ENCODE measurements at regions not wholly inside any gene's neighbourhood (a gene's known extent, or its start where the extent isn't known, plus 50 kb on each side); places are given as distances from the start of the nearest gene placed in this dataset.
"Not testable (repeated sequence)": the region's sequence is repeated elsewhere in the genome, so short reads cannot be mapped to it uniquely, and the experiment has no call there.

DNA sequence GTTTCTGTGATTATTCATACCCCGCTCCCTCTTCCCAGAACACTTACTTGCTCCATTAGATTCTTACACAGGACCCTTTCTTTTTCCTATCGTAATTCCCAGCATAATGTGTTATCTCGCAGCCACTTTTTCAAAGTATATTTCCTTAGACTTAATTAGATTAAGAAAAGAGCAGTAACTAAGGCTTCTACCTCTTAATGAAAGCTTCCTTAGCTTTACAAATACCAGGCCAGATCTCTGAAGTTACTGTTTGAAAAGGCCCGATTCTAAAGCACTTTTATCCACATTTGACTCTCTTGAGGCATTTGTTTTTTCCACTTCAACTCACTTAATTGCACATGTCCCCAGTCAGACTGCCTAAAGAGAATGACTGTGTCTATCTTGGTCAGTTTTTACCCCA, 1264.3 kb upstream of the ADGRL2 start:
- TF ChIP-seq POLR2AphosphoS5 (IDR thresholded peaks at IDR 0.05; ENCODE audit: borderline replicate concordance, low read depth, low read length) (no peak), FOXP2 (optimal IDR thresholded peaks at IDR 0.05; ENCODE audit: control extremely low read depth, extremely low read length, insufficient read depth) (no peak), EZH2 (IDR thresholded peaks at IDR 0.05) (no peak)
- Histone ChIP-seq H3K9me3 (ENCODE audit: low read depth, low read length) (no peaks in the 10 kb centered on the region), H3K4me3 (no peak overlapping the region), H3K27ac (no peak overlapping the region), H3K9ac (ENCODE audit: insufficient read length) (no peak overlapping the region), H3K36me3 (ENCODE audit: insufficient read depth, low read length) (no peaks in the 10 kb centered on the region)
- no peak for DNase-seq (ENCODE audit: low read depth, low spot score)

DNA sequence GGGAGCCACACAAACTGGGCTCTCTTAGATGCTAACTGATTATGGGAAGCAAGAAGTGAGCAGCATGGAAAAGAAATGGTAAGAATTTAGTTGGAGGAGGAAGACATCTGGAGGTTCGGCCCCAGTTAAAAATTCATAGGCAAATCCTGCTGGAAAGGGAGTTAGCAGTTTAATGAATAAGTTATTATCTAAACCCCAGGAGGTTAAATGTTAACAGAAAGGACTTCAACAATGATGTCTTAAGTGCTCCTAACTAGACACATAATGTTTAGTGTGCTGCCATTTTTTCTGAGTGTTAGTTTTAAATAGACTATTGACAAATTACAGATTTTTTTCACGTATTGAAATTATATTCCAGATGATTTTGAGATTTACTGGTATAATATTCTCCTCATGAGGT, 1265.3 kb upstream of the ADGRL2 start:
- no peak for DNase-seq (ENCODE audit: low read depth, low spot score)
- Histone ChIP-seq H3K4me3 (no peak overlapping the region), H3K27ac (no peak overlapping the region), H3K9me3 (ENCODE audit: low read depth, low read length) (no peaks in the 10 kb centered on the region), H3K9ac (ENCODE audit: insufficient read length) (no peak overlapping the region), H3K36me3 (ENCODE audit: insufficient read depth, low read length) (no peaks in the 10 kb centered on the region)
- no peak for TF ChIP-seq EZH2 (IDR thresholded peaks at IDR 0.05)
- TF ChIP-seq POLR2AphosphoS5 (IDR thresholded peaks at IDR 0.05; ENCODE audit: borderline replicate concordance, low read depth, low read length), result no peak
- TF ChIP-seq FOXP2 (optimal IDR thresholded peaks at IDR 0.05; ENCODE audit: control extremely low read depth, extremely low read length, insufficient read depth), result no peak

DNA sequence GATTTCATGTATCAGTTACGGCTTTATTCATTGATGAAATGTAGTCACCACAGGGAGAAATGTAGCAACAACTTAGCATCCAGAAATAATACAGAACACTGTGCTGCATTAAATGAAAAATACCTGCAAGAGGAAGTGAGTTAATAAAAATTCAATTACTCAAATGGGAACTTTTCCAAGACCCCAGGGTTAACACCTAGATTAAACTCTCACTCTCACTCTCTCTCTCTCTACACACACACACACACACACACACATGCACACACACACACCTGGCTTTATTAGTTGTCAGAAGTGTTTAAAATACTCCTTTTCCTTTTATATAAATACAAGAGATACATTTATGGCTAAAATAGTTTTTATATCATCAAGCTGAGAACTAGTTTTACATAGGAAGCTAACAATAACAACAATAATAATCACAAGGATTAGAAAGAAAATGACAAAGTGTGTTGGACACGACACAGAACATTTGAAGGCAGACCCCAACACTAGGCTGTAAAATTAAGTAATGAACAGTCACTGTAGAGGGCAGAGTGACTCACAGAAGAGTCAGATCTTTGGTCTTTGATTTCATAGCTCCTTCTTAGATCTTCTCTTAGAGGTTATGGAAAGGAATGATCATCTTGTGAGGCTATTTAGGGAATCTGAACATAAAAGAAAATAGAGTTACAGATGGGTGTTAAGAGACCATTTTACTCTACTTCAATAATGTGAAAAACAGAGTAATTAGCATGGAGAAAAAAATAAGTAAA, 1266.0 kb upstream of the ADGRL2 start:
- H3K4me3 ChIP-seq, result 0 out of 2 replicates have a peak overlapping the region, but pooled peaks have one; percentile 21
- no peaks in the 10 kb centered on the region for H3K9me3 ChIP-seq (ENCODE audit: low read depth, low read length)
- H3K9ac ChIP-seq (ENCODE audit: insufficient read length), result no peak overlapping the region
- no peak for DNase-seq (ENCODE audit: low read depth, low spot score)
- TF ChIP-seq FOXP2 (optimal IDR thresholded peaks at IDR 0.05; ENCODE audit: control extremely low read depth, extremely low read length, insufficient read depth), result no peak
- no peak for TF ChIP-seq EZH2 (IDR thresholded peaks at IDR 0.05)
- H3K27ac ChIP-seq, result no peak overlapping the region
- no peaks in the 10 kb centered on the region for H3K36me3 ChIP-seq (ENCODE audit: insufficient read depth, low read length)

DNA sequence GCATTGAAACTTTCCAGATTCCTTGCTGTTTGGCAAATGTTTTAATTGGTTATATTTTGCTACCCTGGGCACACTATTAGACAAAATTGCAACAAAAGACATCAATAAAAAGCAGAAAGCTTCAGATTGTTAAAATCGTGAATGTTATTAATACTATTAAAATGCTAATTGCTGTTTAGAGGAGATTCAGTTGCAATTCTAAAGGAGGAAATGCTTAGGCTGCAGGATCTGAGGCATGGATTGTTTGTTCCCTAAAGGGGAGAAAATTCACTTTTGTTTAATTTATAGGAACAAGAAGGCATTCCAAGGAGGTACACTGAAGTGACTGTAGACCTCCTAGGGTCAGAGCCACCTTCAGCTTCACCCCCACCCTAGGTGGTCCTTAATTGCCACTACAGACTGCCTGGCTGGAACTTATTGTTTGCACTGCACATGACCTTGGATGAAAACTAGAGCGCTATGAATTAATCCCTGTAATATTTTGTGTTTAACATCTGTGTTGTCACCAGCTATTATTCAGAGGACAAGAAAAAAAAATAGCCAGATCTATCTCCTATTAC, 1266.9 kb upstream of the ADGRL2 start:
- Histone ChIP-seq H3K4me3 (peak overlapping the region; percentile 62), H3K36me3 (ENCODE audit: insufficient read depth, low read length) (no peaks in the 10 kb centered on the region), H3K27ac (peak overlapping the region; percentile 69; the same call in 1 of the 2 replicates), H3K9me3 (ENCODE audit: low read depth, low read length) (no peaks in the 10 kb centered on the region), H3K9ac (ENCODE audit: insufficient read length) (peak overlapping the region; percentile 59)
- no peak for DNase-seq (ENCODE audit: low read depth, low spot score)
- TF ChIP-seq FOXP2 (optimal IDR thresholded peaks at IDR 0.05; ENCODE audit: control extremely low read depth, extremely low read length, insufficient read depth) (no peak), POLR2AphosphoS5 (IDR thresholded peaks at IDR 0.05; ENCODE audit: borderline replicate concordance, low read depth, low read length) (no peak), EZH2 (IDR thresholded peaks at IDR 0.05) (no peak)

DNA sequence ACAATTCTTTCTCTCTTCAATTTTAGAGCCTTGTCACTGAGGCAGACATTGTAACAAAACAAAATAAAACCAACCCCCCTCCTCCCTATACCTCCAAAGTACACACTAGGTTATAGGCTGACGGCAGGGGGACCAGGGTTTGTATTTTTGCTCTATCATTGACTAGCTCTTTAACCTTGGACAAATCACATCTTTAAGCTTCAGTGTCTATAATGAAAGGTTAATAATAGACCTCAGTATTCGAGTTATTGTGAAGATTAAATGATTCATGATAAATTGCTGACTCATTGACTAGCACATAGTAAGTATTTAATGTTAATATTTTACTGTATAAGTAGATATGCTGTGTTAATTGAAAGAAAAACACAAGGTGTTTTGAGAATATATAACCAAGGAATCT, 1267.6 kb upstream of the ADGRL2 start:
- TF ChIP-seq EZH2 (IDR thresholded peaks at IDR 0.05) (no peak), FOXP2 (optimal IDR thresholded peaks at IDR 0.05; ENCODE audit: control extremely low read depth, extremely low read length, insufficient read depth) (no peak), POLR2AphosphoS5 (IDR thresholded peaks at IDR 0.05; ENCODE audit: borderline replicate concordance, low read depth, low read length) (no peak)
- no peak overlapping the region for H3K9ac ChIP-seq (ENCODE audit: insufficient read length)

DNA sequence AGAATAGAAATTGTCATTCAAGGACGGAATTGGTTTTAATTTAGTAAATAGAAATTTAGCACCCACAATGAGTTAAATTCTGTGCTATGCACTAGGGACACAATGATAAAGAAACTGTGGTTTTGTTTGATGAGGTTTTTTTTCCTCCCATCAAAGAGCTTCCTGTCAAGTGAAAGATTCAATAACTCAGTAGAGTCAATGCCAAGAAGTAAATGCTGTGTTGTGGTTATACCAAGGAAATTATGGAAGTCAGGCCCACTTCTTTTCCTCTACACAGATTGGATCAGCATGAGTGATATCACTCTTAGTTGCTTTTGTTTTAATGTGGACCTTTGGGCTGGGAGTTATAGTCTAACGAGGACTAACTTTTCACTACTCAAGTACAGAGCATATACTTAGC, 1269.6 kb upstream of the ADGRL2 start:
- DNase-seq (ENCODE audit: low read depth, low spot score), result no peak
- H3K9me3 ChIP-seq (ENCODE audit: low read depth, low read length), result no peaks in the 10 kb centered on the region
- H3K4me3 ChIP-seq, result no peak overlapping the region
- no peak overlapping the region for H3K27ac ChIP-seq
- TF ChIP-seq POLR2AphosphoS5 (IDR thresholded peaks at IDR 0.05; ENCODE audit: borderline replicate concordance, low read depth, low read length), result no peak
- no peak for TF ChIP-seq EZH2 (IDR thresholded peaks at IDR 0.05)
- TF ChIP-seq FOXP2 (optimal IDR thresholded peaks at IDR 0.05; ENCODE audit: control extremely low read depth, extremely low read length, insufficient read depth), result no peak
- H3K9ac ChIP-seq (ENCODE audit: insufficient read length), result no peak overlapping the region
- H3K36me3 ChIP-seq (ENCODE audit: insufficient read depth, low read length), result no peaks in the 10 kb centered on the region

More for the DNA sequence above, 1267.6 kb upstream of the ADGRL2 start:
- no peak for DNase-seq (ENCODE audit: low read depth, low spot score)
- Histone ChIP-seq H3K36me3 (ENCODE audit: insufficient read depth, low read length) (no peaks in the 10 kb centered on the region), H3K4me3 (peak overlapping the region; percentile 62), H3K27ac (peak overlapping the region; percentile 69; the same call in 1 of the 2 replicates), H3K9me3 (ENCODE audit: low read depth, low read length) (no peaks in the 10 kb centered on the region)

DNA sequence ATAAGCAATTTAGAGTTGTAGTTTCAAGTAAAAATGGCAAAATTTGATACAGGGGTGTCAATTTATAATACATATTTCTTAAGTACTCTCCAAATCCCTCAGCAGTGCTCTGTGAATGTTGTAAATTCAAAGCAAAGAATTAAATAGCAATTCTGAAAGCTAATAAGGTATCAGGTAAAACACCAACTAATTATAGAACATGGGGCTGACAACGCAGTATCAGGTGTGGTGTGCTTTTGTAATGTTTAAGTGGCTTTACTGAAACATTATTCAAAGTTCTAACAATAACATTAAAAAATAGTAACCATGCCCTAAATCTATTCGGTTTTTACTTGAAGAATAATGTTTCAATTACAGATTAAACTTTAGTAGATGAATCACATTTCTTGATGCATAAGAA, 1271.2 kb upstream of the ADGRL2 start:
- no peaks in the 10 kb centered on the region for H3K36me3 ChIP-seq (ENCODE audit: insufficient read depth, low read length)
- H3K9me3 ChIP-seq (ENCODE audit: low read depth, low read length), result no peaks in the 10 kb centered on the region
- no peak overlapping the region for H3K27ac ChIP-seq
- no peak overlapping the region for H3K9ac ChIP-seq (ENCODE audit: insufficient read length)
- DNase-seq (ENCODE audit: low read depth, low spot score), result no peak
- TF ChIP-seq FOXP2 (optimal IDR thresholded peaks at IDR 0.05; ENCODE audit: control extremely low read depth, extremely low read length, insufficient read depth) (no peak), POLR2AphosphoS5 (IDR thresholded peaks at IDR 0.05; ENCODE audit: borderline replicate concordance, low read depth, low read length) (no peak), EZH2 (IDR thresholded peaks at IDR 0.05) (no peak)
- H3K4me3 ChIP-seq, result no peak overlapping the region

DNA sequence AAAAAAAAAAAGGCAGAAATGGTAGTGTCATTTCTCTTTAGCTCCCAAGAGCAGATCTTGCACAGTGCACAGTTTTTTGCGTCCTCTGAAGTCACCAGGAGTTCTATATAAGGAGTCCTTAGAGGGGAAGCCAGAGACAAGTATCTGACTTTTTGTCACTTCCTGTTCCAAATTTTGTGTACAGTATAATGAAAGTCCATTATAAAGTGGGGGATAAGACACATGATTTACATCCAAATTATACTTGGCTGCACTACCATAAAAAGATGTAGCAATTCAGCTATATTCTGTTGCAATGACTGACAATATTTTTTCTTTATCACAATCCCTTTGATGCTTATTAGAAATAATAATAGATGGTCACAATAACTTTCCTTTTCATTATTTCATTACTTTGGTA, 1276.9 kb upstream of the ADGRL2 start:
- Histone ChIP-seq H3K9ac (ENCODE audit: insufficient read length) (no peak overlapping the region), H3K27ac (no peak overlapping the region), H3K36me3 (ENCODE audit: insufficient read depth, low read length) (no peaks in the 10 kb centered on the region), H3K9me3 (ENCODE audit: low read depth, low read length) (no peaks in the 10 kb centered on the region), H3K4me3 (no peak overlapping the region)
- no peak for DNase-seq (ENCODE audit: low read depth, low spot score)
- TF ChIP-seq FOXP2 (optimal IDR thresholded peaks at IDR 0.05; ENCODE audit: control extremely low read depth, extremely low read length, insufficient read depth) (no peak), EZH2 (IDR thresholded peaks at IDR 0.05) (no peak), POLR2AphosphoS5 (IDR thresholded peaks at IDR 0.05; ENCODE audit: borderline replicate concordance, low read depth, low read length) (no peak)

DNA sequence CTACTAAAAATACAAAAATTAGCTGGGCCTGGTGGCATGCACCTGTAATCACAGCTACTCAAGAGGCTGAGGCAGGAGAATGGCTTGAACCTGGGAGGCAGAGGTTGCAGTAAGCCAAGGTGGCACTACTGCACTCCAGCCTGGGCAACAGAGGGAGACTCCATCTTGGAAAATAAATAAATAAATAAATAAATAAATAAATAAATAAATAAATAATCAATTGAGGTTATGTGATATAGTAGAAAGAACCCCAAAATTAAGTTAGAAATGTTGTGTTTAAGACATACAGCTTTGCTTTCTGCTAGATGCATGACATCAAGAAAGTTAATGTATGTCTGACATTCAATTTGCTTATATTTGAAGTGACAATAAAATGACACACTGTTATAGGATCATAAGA, 1277.7 kb upstream of the ADGRL2 start:
- not testable (repeated sequence) for H3K36me3 ChIP-seq (ENCODE audit: insufficient read depth, low read length); H3K9me3 ChIP-seq (ENCODE audit: low read depth, low read length); H3K4me3 ChIP-seq; H3K27ac ChIP-seq; H3K9ac ChIP-seq (ENCODE audit: insufficient read length); DNase-seq (ENCODE audit: low read depth, low spot score)

All from SK-N-MC (cell line).